ENCODE measurements at regions not wholly inside any gene's neighbourhood (a gene's known extent, or its start where the extent isn't known, plus 50 kb on each side); places are given as distances from the start of the nearest gene placed in this dataset.
"Not testable (repeated sequence)": the region's sequence is repeated elsewhere in the genome, so short reads cannot be mapped to it uniquely, and the experiment has no call there.

DNA sequence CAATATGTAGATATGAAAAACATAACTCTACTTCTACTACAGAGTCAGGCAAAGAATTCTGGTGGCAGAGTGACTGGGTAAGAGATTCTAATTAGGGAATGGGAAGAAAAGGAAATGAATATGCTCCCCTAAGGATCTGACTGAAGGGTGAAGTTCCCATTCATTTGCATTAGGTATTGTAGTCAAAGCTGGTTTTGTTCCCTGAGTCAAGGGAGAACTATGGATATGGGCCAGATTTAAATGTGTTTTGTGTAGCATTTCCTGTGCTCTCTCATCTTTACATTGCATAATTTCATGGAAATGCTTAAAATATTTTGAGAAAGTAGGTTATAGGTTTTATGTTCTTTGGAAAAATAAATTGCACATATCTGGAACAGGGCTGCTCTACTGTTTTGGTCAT, 299.7 kb downstream of the BTBD3 start:
- DNase-seq, result no peak

DNA sequence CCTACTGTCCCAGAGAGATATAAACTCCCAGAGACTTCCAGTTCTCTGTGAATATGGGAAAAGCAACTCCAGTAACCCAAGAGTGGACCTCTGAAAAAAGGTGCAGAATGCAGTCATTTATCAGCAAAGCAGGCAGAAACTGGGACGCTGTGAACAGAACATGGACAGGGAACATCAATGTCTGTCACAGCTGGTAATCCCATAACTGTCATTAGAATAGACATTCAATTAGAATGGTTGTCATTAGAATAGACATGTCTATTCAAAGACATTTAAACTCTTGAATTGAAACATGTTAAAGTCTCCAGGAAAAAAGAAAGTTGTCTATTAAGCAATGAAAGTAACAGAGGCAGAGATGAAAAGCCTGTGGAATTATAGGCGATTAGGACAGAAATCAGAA, 302.1 kb downstream of the BTBD3 start:
- no peak for DNase-seq

DNA sequence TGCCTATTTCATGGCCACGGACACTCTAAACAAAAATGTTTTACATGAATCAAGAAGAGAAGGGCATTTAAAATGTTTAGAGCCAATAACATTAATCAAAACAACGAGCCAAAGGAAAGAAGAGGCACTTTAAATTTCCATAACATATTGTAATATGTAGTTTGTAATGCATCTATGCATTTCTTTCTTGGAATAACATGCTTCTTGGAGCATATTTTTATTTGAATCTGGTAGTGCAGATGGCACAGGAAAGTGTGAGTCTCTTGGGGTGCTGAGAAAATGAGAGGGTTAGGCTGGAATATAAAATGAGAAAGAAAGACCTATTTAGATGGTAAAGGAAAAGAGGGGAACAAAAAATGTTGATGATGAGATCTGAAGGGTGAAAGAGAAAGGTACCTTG, 305.4 kb downstream of the BTBD3 start:
- DNase-seq, result no peak

DNA sequence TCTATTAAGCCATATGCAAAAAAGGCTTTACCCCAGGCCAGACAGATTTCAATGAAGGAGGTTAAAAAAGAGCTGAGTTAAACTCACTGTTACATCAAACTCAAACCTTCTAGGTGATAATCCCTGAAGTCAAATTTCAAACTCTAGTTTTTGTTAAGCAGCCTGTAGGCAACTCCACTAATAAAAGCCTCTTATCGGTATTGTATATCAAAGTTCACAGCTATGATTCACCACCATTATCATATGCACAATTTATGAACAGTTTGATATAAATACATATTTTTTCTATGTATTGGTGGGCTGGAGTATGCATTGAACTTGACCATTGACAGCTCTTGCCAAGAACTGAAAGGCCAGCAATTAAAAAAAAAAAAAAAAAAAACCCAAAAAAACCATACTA, 308.2 kb downstream of the BTBD3 start:
- DNase-seq, result no peak

DNA sequence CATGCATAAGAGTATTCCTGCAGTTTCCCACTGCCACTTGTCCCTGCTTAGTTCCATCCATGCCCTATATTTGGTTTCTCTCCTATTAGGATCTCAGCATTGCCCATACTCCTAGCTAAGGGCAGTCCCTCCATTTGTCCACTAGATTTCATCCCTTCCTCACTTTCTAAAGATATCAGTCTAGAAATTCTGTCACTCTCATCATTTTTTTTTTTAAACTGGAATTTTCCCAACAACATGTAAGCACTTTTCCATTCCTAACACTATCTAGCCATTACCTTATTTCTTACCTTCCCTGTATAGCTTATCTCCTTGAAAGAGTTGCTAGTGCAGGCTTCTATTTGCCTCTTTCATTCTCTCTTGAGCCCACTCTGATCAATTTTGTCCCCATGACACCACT, 312.2 kb downstream of the BTBD3 start:
- DNase-seq, result no peak

DNA sequence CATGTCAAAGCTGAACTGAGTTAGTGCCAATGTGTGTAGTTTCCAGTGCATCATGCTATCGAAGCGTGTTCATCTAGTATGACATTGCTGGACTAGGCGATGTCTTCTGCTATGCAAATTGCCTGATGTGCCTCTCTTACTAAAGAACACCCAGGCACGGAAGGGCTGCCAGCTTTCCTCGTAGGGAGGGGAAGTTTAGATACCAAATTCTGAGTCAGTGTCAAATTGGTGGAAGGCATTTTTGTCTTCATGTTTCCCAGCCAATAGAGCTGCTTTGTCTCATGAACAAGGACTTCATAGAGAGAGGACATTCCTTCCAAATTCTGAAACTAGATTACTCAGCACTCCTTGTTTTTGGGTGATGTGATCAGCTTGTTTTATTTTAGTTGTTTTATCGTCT, 320.1 kb downstream of the BTBD3 start:
- DNase-seq, result no peak

DNA sequence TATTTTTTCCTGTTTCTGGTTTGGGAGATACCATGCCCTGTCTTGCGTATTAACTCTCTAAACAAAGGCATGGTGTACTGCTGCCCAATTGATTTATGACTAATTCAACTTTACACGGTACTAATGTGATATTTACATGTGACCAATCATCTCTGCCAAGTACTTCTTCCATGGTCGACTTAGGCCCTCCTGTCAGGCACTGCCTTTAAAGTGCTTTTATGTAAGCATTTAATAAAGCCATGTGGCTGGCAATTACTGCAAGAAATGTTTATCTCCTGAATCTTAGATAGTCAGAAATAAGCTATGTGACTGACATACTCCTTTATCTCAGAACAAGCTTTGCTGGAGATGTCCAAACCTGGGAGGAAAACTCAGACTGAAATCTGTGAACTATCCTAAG, 323.4 kb downstream of the BTBD3 start:
- DNase-seq, result no peak

DNA sequence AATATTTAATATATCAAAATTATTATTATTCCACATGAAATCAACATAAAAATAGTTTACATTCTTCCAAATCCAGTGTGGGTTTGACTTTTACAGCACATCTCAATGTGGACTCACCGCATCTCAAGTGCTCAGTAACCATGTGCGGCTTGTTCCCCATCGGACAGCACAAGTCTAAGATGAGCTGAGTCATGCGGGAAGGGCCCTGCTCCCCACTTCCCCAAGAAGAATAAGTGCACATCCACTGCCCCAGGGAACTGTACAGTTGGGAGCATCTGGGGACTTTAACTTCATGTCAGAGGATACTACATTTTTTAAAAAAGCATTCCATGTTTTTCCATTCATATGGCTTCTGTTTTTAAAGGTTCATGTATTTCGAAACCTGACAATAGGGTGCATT, 325.6 kb downstream of the BTBD3 start:
- DNase-seq, result no peak

DNA sequence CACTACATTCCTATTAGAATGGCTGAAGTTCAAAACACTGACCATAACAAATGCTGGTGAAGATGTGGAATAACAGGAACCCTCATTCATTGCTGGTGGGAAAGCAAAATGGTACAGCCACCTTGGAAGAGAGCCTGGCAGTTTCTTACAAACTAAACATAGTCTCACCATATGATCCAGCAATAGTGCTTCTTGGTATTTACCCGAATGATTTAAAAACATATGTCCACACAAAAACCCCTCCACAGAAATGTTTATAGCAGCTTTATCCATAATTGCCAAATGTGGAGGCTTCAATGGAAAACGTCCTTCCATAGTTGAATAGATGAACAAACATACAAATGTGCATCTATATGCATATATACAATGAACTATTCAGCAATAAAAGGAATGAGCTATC, 330.8 kb downstream of the BTBD3 start:
- DNase-seq, result no peak

DNA sequence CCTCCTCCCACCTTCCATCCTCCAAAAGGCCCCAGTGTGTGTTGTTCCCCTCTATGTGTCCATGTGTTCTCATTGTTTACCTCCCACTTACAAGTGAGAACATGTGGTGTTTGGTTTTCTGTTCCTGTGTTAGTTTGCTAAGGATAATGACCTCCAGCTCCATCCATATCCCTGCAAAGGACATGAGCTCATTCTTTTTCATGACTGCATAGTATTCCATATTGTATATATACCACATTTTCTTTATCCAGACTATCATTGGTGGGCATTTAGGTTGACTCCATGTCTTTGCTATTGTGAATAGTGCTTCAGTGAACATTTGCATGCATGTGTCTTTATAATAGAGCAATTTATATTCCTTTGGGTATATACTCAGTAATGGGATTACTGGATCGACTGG, 333.0 kb downstream of the BTBD3 start:
- not testable (repeated sequence) for DNase-seq

DNA sequence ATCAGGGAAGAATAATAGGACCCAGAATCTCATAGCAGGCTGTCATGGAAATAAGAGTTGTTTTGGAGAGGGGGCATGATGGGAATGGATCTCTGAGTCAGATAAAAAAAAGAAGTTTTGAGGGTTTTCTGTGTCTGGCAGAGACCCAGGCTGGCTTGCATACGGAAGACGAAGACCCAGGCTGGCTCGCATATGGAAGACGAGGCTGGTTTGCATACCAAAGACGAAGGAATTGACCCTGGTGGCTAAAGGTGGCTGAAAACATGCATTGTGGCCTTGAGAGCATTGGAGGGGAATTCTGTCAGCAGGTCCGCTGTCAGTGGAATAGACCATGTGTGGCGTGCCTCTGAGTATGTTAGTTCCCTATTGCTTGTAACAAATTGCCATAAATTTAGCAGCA, 335.1 kb downstream of the BTBD3 start:
- no peak for DNase-seq

DNA sequence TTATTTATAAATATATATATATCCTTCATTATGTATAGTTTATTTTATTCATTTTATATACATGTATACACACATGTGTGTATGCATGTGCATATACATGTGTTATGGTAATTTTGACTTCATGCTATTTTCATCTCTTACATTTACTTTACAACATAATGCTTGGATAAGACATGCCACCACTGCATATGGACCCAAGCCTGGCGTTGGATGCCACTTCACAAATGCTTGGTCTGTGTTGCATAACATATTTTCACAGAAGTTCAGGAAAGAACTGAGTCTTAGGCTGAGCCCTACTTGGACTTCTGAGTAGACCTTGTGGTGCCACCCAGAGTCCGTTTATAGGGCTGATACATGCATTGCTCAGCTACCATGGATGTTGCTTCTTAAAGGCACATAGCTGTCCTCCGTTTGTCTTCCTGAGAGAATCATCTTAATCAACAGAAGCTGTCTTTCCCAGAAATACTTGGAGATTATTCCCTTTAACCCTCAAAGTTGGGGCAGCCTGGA, 337.8 kb downstream of the BTBD3 start:
- DNase-seq, result no peak

DNA sequence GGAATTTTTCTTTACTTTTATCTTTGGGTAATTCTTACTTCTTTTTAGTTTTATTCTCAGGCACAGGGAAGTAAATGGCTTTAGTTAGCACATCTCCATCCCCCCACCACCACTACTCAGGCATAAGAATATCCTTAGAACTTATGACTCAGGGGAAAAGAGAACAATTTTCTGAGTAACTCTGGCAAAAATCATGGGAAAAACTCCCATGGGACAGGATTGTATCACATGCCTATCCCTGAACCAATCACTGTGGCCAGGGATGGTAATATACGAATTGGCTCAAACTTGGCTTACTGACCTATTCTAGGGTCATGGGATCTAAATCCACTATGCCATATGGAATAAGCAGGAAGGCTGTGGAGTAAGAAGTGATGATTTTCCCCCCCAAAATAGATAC, 339.1 kb downstream of the BTBD3 start:
- DNase-seq, result no peak

DNA sequence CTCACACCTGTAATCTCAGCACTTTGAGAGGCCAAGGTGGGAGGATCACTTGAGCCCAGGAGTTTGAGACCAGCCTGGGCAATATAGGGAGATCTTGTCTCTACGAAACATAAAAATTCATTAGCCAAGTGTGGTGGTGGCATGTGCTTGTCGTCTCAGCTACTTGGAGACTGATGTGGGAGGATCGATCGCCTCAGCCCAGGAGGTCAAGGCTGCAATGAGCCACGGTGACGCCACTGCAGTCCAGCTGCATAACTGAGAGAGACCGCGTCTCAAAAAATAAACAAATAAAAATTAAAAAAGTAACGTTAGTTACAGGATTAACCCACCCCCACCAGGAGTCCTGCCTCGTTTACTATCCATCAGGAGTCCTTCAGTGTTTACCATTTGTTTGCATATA, 345.1 kb downstream of the BTBD3 start:
- DNase-seq, result no peak

DNA sequence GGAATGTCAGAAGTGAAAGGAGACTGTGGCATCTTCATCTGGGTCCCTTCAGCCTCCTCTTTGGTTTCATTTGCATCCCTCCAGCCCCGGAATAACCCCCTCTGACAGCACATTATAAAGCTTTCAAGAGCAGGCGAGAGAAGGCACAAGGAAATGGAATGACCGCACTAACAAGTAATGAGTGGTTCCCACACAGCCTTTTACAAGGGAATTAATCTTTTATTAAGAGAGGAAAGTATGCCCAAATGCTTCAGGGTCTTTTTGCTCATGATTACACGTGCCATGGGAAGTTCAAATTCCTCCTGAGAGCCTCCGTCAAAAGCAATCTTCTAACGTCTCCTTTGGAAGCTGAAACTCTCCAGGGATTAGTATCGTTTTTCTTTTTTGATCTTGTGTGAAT, 347.0 kb downstream of the BTBD3 start:
- DNase-seq, result no peak

DNA sequence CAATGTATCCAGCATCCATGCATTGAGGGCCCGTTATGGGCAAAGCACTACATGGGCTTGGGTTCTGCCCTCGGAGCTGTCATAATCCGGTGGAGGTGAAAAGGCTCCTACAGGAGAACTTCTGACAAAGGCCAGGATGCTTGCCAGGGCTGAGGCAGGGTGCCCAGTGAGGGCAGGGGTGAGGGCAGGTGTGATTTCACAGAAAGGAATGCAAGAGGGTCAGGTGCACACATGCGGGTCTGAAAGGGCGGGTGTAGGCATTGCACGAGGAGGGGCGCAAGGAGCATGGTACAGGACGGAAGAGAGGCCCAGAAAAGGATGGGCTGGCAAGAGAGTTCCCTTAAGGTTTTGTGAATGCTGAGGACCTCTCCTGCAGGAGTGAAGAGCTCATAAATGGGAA, 348.0 kb downstream of the BTBD3 start:
- no peak for DNase-seq

DNA sequence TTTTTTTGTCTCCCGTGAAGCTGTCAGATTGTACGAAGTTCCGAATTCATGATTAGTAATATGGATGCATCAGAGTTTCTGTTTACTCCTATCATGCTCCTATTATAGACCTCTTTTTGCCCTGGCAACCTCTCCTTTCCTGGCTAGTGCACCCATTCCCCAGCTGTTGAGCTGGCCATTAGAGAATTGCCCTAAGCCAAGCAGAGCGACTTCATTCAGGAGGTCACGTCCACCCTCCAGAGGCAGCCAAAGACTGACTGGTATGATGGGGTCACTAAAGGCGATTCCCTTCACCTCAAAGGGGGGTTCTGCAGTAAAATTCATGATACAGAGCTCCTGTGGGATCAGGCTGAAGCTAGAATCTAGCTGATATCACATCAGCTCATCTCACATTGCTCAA, 351.9 kb downstream of the BTBD3 start:
- DNase-seq, result no peak

DNA sequence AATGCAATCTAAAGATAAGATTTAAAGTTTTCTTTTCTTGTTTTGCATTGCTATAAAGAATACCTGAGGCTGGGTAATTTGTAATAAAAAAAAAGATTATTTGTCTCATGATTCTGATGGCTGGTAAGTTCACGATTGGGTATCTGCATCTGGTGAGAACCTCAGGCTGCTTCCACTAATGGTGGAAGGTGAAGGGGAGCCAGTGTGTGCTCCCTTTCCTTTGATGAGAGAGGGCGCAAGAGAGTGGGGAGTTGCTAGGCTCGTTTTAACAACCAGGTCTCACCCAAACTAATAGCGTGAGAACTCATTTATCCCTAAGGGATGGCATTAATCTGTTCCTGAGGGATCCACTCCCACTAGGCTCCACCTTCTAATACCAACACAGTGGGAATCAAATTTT, 353.2 kb downstream of the BTBD3 start:
- no peak for DNase-seq

DNA sequence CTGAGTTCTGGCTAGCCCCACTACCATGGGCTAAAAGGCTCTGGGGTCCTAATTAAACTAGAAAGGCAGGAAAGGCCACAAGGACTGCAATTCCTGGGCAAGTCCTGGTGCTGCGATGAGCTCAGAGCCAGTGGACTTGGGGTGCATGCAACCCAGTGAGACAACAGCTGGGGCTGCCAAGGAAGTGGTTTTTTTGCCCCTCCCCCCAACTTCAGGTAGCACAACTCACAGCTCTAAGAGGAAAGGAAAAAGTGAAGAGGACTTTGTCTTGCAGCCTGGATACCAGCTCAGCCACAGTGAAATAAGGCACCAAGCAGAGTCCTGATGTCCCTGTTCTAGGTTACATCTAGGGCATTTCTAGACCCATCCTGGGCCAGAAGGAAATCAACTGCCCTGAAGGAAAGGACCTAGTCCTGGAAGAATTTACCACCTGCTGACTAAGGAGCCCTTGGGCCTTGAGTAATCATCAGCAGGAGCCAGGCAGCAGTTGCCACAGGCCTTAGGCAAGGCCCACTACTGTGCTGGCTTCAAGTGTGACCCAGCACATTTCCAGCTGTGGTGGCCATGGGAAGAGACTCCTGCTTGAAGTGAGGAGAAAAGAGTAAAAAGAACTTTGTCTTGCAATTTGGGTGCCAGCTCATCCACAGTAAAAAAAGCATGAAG, 358.4 kb downstream of the BTBD3 start:
- no peak for DNase-seq

DNA sequence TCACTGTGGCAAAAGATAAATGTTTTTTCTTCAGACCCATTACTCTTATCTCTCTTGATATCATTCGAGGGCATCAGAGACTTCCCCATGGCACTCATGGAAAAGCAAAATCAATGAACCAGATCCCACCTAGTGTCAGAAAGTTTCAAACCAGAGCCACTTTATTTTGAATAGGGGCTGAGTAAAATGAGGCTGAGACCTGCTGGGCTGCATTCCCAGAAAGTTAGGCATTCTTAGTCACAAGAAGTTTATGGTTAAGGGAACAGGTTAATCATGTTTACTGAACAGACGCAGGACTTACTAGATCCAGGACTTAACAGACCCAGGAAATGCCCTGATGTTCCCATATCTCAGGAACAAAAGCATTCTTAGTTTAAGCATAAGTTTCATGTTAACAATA, 369.9 kb downstream of the BTBD3 start:
- no peak for DNase-seq

DNA sequence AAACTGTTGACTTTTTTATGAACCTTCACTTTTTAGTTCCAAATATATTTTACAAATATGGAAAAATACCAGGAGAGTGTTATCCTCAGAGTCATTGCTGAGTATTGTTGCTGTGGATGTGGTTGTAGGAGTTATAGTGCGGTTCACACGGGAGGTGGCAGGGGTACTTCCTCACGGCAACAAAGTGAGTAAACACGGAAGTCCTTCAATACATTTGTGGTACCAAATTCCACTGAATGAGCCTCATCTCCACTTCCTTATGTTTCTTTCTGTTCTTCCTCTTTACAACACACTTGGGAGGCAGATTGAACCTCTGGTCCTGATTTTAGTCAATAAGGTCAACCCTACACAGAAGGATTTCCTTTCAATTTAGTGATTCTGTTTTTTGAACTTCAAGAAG, 371.8 kb downstream of the BTBD3 start:
- no peak for DNase-seq

DNA sequence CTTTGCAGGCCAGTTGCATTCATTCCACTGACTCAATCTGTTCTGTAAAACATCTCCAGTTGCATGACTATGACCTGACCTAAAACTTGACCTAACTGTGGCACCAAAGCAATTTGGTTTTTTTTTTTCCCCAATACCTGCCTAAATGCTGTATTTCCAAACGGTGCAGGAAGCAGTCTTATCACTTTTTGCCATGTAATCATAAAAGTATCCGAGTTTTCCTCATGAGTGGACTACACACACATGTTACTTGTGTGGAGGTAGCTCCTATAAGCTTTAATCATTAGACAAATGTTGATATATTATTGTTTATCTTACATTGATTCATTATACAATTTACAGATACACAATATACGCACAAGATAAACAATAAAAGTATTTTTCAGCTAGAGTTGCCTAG, 373.7 kb downstream of the BTBD3 start:
- no peak for DNase-seq

DNA sequence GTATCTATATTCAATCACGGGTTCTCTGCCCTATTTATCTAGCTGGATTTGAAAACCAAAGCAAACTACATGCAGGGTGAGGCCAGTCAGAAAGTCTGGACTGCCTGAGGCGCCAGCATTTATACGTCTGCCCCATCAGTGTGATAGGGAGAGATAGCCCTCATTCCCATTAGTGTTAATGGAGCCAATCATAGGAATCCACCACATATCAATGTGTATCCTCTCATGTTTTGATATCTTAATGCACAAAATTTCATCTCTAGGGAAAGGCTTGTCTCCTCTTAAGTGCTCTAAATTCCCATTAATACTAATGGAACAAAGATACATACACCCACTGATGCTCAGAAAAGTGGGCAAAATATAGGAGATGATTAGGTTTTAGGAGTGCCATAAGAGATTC, 376.2 kb downstream of the BTBD3 start:
- no peak for DNase-seq

DNA sequence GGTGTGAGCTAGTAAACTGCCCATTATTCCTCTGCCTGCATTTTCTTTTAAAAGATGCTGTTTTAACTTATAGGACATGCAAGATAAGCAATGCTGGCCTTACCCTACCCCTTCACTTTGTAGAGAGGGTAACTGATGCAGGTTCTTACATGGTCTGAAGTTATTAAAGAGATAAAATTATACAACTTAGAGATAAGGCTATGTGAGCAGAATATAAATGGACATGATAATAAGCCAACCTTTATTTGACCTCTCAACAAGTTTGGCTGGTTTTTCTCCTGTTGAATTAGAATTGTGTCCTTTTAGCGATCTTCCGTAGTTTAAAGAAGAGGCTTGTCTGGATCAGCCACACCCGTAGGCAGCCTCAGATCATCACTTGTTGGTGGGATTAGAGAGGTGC, 377.0 kb downstream of the BTBD3 start:
- DNase-seq, result no peak

DNA sequence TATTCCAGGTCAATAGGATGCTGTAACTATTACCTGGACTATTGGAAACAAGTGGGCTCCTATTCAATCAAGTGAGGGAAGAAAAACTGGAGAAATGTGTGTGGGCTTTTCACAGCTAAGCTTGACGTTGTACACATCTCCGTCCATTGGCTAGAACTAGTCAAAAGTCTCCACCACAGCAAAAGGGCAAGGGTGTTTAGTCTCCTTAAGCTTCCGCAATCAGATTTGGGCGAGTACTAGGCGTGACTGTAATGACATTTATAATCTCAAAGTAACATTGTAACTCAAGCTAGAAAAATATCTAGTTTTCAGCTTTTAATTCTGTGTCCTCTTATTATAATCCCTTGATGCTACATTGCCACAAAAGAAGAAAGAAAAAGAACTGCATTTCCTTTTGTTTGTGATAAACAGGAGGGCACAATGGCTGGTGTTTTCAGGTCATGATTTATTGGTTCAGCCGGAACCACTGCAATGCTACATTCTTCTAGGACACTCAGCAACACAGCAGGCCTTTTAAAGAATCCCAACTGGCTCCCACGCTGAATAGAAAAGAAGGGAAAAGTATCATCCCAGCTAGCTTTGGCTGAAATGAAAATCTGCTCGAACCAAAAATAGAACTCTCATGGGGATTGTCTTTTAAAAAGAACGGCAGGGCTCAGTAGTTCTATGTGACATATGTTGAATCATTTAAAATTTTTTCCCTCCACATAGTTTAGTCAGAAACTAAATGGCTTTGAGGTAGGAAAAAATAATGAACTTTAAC, 387.7 kb downstream of the BTBD3 start:
- DNase-seq, result no peak

All from NCI-H1694 (cell line).